MM.1S (cell line): ENCODE measurements at regions not wholly inside any gene's neighbourhood (a gene's known extent, or its start where the extent isn't known, plus 50 kb on each side); places are given as distances from the start of the nearest gene placed in this dataset.

Experiments used
- CTCF ChIP-seq: fragments of 300-600 bp; sonication (generic); IDR thresholded peaks from 2 replicates; pipeline ENCODE4 v1.5.1; 2016; ENCODE audit warnings: antibody characterized with exemption, low read length, mixed read lengths
- EZH2 ChIP-seq: fragments of 300-600 bp; sonication (generic); optimal IDR thresholded peaks from 2 replicates; pipeline ENCODE3; 2017; ENCODE audit warnings: low read depth, mild to moderate bottlenecking, antibody characterized with exemption, low read length, mixed read lengths

- no peak for TF ChIP-seq CTCF
- TF ChIP-seq EZH2, result no peak
Observed at GRCh38 chr4:57401586-57401985, 291.4 kb upstream of the IGFBP7 start.
